HG02970 (cell line): ENCODE measurements at regions not wholly inside any gene's neighbourhood (a gene's known extent, or its start where the extent isn't known, plus 50 kb on each side); places are given as distances from the start of the nearest gene placed in this dataset.

ENCODE experiments used
- ATAC-seq: cut with Tn5 transposase; IDR thresholded peaks from one replicate; pipeline ENCODE4 v1.9.1; 2021; ENCODE audit warnings: mild to moderate bottlenecking, moderate library complexity, moderate number of reproducible peaks; ENCODE audit not compliant: unreplicated experiment, low FRiP score

DNA sequence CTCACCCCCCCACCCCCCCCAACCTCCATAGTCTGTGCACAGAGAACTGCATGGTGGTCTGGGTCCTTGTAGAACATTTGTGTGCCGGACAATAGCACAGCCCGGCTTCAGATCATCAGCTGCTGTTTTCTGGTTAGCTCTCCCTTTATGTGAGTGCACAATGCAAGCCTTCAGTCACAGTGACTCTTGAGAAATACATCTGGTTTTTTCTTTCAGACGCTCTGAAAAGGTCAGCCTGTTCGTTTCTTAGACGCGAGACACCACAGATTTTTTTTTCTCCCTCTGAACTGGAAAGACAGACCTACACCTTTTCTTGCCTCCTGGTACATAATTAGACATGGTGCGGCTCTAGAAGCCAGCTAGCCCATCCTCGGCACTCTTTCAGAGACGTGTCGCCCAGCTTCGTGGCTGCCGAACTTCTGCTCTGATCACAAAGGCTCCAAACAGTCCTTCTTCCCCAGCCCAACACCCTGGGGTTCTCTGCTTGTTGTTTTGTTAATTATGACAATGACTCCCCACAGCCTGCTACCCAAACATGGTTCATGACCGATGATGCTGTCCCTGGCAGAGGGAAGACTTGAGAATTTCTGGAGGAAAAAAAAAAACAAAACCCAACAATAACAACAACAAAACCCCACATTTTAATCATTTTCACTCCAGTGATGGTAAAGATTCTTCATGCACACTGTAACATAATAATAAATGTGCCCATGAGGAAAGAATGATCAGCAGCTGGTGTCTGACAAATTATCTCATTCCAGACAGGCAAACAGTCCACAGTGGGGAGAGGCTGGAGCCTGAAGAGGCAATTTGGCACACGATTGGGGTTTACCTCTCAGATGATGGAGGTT, 241.4 kb upstream of the ZNF462 start:
- no peak for ATAC-seq

DNA sequence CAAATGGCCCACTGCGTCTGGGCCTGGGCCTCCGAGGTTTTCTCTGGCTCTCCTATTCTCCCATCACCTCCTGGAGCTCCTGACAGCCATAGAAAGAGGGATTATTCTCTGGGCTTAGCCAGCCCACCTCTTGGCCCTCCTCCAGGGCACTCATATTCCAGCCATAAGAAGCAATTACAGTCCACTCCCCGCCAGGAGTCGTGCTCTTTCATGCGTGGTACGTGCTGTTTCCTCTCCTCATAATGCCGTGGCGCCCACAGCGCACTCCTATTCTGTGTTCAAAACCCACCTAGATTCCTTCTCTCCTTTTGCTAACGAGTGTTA, 240.8 kb upstream of the ZNF462 start:
- ATAC-seq, result no peak

DNA sequence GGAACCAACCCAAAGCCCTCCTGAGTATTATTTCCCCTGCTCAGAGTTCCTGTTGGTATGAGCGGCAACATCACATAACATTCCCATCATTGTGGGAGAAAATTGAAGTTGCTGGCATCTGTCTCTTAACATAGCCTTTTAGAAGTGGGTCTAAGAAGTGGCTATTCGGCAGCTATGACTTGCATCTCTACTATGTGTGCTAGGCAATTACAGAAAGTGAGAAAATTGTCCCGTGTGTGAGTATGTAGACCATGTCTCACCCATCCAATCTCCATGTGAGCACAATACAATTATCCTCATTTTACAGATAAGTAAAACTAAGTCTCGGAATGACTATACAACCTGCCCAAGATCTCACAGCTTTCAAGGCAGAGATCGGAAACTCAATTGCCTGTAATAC, 239.4 kb upstream of the ZNF462 start:
- ATAC-seq, result no peak

DNA sequence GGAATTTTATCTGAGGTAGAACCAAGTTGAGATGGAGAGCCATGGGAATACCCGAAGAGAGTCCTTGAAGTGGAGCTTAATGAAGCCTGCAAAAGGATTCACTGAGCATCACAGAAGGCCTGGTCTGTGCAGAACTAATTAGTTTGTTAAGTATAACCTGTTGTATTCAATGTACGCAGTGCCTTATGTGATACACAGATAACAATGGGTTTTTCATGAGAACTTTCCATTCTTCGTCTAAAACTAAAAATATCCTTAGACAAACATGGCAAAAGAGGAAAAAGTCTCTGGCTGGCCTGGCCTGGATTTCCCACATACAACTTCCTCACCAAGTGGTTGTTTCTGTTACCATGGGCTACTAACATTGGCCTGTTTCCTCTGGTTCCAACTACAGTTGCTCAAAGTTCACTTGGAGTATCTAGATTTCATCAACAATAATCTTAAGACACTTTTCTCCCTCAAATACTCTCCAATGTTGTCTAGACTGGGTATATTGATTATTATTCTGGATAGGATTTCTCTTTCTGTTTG, 237.6 kb upstream of the ZNF462 start:
- no peak for ATAC-seq

DNA sequence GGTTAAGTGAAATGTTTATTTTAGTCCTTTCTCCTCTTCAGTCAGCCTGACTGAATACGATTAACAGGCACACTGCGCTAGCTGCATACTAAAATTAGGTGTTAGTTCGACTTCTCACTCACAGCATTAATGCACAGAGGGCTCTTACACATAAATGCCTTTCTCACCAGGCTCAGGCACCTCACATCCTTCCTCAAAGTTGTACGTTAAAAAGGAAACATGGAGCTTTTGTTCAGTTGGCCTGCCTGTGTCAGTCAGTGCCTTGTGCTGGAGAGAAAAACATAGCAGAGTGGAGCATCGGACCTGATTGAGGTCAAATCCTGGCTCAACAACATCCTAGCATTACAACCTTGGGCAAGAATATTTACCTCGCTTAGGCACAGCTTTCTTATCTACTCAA, 236.0 kb upstream of the ZNF462 start:
- ATAC-seq, result no peak

DNA sequence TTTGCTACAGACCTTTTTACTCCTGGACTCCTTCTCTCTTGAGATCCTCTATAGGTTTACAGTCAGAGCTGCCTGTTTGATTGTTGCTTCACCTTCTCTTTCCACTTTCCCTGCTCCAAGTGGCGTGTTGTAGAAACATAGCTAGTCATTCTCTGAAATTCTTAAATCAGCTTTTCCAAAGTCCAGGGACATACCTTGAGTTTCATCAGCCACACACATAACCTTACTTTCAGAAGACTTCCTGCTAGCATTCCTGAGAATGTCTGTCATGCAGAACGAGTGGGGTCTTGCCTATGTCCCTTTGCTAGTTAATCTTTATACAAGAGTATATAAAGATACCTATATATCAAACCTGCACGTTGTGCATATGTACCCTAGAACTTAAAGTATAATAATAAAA, 230.3 kb upstream of the ZNF462 start:
- no peak for ATAC-seq

DNA sequence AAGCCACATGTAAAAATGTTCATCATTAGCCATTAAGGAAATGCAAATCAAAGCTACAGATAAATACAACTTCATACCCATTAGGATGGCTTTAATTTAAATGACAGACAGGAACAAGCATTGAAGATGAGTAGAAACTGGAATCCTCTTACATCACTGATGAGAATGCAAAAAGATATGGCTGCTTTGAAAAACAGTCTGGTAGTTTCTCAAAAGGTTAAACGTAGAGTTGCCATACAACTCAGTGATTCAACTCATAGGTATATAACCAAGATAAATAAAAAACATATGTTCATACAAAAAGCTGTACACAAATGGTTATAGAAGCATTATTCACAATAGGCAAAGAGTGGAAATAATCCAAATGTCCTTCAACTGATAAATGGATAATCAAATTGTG, 228.8 kb upstream of the ZNF462 start:
- no peak for ATAC-seq

DNA sequence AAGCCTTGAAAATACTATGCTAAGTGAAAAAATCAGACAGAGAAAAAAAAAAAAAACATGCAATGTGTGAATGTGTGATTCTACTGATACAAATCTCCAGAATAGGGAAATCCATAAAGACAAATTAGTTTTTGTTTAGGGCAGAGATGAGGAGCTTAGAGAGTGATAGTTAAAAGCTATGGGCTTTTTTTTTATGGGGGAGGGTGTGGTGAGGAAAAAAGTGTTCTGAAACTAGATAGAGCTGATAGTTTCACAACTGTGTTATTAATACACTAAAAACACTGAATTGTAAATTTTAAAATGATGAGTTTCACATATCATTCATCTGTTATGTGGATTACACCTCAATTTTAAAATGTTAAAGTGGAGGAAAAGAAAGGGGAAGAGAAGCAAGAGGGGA, 228.3 kb upstream of the ZNF462 start:
- no peak for ATAC-seq

DNA sequence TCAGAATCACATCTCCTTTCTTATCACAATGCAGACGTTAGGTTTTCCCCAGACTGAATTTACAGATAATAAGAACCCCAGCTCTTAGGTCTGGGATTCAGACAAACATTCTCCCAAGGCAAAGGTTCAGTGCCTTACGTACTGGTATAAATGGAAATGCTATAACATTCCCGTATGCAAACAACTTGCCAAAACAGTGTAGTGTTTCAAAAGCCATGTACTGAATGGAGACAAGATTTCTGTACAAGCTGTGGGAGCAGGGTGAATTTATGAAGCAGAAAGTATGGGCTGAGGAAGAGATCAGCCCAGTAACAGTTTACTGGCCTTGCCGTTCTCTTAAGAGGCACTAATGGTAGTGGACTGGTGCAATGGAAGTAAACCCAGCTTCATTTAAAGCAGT, 225.5 kb upstream of the ZNF462 start:
- ATAC-seq, result no peak

DNA sequence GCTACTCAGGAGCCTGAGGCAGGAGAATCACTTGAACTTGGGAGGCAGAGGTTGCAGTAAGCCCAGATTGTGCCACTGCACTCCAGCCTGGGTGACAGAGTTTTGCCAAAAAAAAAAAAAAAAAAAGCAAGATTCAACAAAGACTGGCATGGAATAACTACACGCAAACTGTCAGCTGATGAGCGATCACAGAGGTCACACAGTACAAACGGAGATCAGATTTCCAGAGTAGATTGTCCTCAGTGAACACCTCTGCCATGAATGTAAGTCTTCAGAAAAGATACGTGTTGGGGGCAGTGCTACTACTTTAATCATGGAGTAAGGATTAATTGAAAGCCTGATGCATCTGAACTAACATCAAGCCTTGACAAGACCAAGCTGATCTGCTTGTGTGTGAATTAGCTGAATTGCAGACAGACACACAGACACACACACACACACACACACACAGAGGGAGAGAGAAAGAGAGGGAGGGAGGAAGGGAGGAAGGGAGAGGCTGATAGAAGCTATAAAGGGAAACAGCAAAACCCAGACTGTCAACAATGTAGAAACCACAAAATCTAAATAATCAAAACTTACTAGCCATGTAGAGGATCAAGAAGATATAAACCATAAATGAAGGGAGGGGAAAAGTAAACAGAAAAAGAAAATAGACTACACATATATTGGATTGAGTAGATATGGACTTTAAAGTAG, 222.9 kb upstream of the ZNF462 start:
- ATAC-seq, result no peak

DNA sequence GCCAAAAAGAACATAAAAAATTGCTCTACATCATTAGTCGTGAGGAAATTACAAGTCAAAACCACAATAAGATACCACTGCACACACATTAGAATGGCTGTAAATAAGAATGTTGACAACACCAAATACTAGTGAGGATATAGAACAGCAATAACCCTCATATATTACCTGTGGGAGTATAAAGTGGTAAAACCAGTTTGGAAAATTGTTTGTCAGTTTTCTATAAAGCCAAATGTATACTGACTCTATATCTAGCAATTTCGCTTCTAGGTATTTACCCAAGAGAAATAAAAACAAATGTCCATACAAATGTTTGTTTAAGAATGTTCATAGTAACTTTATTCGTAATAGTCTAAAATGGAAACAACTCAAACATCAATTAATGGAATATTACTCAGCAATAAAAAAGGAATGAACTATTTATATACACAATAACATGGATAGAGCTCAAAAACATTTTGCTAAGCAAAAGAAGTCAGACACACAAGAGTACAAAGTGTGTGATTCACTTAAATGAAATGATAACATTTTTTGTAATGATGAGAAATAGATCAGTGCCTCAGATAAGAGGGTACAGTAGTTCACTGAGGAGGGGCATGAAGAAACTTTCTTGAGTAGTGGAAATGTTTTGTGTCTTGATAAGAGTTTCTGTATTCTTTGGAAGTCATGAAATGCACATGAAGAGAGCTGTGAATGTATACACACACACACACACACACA, 219.6 kb upstream of the ZNF462 start:
- no peak for ATAC-seq

DNA sequence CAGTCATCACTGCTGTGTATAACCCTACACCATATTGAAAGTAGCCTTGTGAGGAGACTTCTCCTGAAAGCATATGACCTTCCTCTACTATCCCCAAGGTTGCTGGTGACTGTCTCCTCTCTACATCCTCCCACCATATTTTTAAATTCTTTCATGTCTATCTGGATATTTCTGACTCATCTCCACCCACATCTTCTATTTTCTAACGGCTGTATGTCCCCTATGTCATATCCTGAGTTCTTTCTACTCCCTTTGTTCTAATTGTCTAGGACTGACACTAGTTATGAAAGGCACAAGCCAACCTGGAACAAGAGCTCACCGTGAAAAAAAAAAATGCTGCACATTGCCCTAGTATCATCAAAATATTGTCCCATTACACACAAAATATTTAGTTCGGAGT, 218.3 kb upstream of the ZNF462 start:
- ATAC-seq, result no peak

DNA sequence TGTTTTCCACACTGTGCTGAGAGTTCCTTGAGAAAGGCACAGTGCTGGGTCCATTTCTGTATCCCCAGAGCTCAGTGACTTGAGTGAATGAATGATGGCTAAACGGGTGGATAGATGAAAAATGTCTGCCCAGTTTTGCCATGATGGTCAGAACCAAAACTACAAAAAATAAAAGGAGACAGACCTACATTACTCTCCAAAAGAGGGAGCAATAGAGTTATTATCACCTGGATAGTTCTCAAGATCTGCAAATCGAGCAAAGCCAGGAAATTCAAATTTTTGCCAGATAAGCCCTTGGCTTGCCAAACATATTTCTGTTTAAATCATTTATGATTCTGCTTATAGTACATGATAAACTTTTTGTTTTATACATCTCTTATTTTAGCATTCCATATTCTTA, 214.2 kb upstream of the ZNF462 start:
- no peak for ATAC-seq

DNA sequence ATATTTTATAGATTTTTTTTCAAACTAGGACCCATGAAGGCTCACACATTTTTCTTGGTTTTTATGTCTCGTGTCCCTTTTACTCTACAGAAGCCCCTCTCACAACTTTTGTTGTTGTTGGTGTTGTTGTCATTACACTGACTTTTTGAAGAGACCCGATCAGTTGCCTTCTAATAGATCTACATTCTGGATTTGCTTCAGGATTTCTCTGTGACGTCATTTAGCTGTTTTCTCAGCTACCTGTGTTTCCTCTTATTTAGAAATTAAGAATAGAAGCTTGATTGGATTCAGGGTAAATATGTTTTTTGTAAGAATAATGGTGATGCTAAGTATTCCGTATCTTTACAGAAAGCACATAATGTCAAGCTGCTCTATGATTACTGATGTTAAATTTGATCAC, 213.3 kb upstream of the ZNF462 start:
- ATAC-seq, result no peak

DNA sequence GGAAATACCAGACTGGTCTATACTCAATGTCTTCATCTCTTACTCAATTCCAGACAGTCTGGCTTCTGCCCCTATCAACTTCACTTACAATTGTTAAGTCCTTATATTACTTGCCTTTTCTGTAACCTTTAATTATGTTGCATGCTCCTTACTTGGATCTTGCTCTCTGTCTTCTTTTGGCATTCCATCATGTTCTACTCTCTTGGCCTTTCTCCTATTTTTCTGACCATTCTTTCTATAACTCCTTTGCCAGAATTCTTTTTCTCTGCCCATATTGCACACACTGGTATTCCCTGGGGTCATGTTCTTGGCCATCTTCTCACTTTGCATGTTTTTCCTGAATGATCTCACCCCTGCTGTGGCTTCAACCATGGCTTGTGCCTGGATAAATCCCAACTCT, 209.8 kb upstream of the ZNF462 start:
- ATAC-seq, result no peak

DNA sequence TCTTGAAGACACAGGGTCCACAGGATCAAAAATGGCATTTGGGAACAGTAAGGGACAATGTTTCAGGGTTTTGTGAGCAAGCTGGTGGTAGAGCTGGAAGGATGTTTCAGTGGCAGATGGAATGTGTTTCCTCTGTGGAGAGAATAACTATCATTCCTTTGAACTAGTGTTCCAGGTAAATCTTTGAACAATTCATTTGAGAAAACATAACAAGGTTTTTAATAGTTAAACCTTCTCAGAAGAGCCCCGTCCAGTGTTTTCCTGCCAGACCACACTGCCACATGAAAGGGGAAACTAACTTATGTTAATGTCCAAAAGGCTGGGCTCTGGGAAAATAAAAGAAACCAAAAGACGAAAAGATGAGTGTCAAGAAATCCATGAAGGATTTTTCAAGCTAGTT, 207.0 kb upstream of the ZNF462 start:
- no peak for ATAC-seq

DNA sequence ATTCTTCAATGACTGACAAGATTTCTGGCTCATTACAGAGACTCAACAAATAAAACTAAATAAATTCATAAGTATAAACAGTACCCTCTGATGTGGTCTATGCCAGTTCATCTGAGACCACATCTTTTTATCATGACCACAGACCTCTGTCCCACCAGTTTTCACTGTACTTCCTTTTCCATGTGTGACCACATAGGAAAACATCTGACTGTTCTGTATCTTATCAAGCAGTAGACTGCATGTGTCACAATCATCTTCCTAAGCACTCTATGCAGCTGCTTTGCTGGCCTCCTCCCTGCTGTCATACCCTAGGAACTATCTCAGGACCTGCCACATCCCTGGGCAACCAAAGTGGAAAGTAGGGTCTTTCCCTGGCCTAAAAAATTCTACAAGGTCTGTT, 205.0 kb upstream of the ZNF462 start:
- no peak for ATAC-seq

DNA sequence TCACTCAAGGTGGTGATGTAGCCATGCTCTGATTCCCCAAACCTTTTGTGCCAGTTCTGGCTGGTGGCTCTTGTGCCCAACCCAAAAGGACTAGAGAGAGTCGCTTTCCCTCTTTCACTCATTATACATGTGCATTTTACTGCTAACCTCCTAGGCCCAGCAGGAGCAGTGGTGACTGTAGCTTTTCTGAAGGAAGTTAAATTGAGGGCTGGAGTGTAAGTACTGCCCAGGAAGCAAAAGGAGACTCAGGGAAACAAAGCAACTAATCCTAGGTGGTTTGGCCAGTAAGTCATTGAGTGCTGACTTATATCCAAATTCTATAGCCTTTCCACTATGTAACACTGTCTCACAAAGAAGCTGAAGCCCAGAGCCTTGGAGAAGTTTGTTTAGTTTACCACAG, 194.4 kb upstream of the ZNF462 start:
- ATAC-seq, result no peak

DNA sequence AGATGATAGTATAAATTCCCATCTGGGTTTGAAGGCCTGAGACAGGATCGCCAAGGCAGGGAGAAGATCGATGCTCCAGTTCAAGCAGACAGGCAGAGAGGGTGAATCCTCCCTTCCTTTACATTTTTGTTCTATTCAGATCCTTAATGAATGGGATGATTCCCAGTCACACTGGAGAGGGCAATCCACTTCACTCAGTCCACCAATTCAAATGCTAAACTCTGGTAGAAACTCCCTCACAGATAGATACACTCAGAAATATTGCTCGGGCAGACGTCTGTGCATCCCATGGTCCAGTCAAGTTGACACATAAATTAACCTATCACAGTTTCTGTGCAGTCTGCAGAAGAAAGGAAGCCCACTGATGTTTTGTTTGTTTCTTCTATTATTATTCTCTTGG, 193.1 kb upstream of the ZNF462 start:
- ATAC-seq, result no peak

DNA sequence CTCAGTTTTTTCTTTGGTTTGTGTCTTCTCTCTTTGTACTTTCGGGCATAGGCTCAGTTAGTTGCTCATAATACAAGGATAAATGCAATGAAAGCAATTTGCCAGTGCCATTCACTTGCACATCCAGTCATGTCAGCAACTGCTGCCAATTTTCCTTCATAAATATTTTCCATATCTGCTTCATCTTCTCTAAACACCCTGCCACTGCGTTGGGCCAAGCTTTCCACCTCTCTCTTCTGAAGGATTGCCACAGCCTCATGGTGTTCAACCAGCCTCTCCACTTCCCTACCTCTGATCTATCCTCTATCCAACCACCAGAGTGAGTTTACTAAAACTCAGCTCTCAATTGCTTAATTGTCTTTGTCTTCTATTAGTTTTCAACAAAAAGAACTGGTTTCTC, 192.5 kb upstream of the ZNF462 start:
- no peak for ATAC-seq

DNA sequence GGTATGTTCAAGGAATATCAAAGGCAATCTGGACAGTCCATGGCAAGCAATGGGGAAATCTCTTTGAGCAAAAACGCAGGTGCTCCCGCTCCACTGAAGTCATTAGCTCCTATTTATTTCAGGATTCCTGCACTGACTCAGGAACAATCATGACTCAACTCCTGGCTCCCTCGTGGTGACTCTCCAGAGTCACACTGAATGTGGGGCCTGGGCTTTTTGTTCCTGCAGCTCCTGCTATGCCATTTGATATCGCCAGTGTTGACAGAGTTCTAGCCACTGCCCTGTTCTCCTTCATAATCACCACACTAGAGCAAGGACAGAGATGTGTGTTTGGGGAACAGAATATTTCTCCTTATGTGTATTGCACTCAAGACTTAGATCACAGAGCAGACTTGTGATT, 187.2 kb upstream of the ZNF462 start:
- no peak for ATAC-seq
